Lung (tissue), 11 donors: ENCODE measurements at regions not wholly inside any gene's neighbourhood (a gene's known extent, or its start where the extent isn't known, plus 50 kb on each side); places are given as distances from the start of the nearest gene placed in this dataset.

Experiments
- ATAC-seq: fragments of 200-7000 bp; cut with Tn5 transposase; one replicate; pipeline ENCODE4 v1.9.1; 2020; ENCODE audit warnings: moderate number of reproducible peaks; ENCODE audit not compliant: insufficient read depth, low FRiP score
- DNase-seq, 3 donors: peaks; one replicate each; pipeline ENCODE4 v3.0.0-alpha.2; 2013 to 2017
- H3K27ac ChIP-seq, 2 donors: one replicate each; pipeline ENCODE4 v1.5.1; 2013; ENCODE audit warnings: mild to moderate bottlenecking in 2 of 2, moderate library complexity in 2 of 2, control low read depth in 1 of 2, inconsistent platforms in 1 of 2, low read depth in 1 of 2, low read length in 1 of 2
- H3K27me3 ChIP-seq, 3 donors: one replicate each; pipeline ENCODE4 v1.5.1; 2013; ENCODE audit warnings: low read length in 2 of 3; ENCODE audit not compliant: control insufficient read depth in 3 of 3, insufficient read depth in 3 of 3
- H3K36me3 ChIP-seq, 4 donors: one replicate each; pipeline ENCODE4 v1.5.1; 2013; ENCODE audit warnings: low read length in 4 of 4, mild to moderate bottlenecking in 1 of 4, moderate library complexity in 1 of 4; ENCODE audit not compliant: control insufficient read depth in 4 of 4, insufficient read depth in 4 of 4
- H3K4me1 ChIP-seq, 5 donors: one replicate each; pipeline ENCODE4 v1.5.1; 2013; ENCODE audit warnings: low read length in 5 of 5, mild to moderate bottlenecking in 2 of 5, moderate library complexity in 1 of 5; ENCODE audit not compliant: control insufficient read depth in 5 of 5, insufficient read depth in 5 of 5
- H3K4me3 ChIP-seq: one replicate; pipeline ENCODE4 v1.5.1; 2013; ENCODE audit warnings: mild to moderate bottlenecking, control low read depth, moderate library complexity
- H3K9ac ChIP-seq, 2 donors: one replicate each; pipeline ENCODE4 v1.5.1; 2013; ENCODE audit warnings: low read length in 2 of 2, control low read depth in 1 of 2; ENCODE audit not compliant: insufficient read depth in 1 of 2
- H3K9me3 ChIP-seq, 4 donors: one replicate each; pipeline ENCODE4 v1.5.1; 2013; ENCODE audit warnings: low read length in 3 of 4, mild to moderate bottlenecking in 1 of 4, moderate library complexity in 1 of 4; ENCODE audit not compliant: control insufficient read depth in 4 of 4, insufficient read depth in 3 of 4
- WGBS, 2 donors: extraction: QIAGEN DNeasy Blood & Tissue Kit; methylation state at CpG; one replicate each; pipeline ENCODE4 v1.1.7; 2013; 5-methylcytosine and 5-hydroxymethylcytosine counted together
- TF ChIP-seq, protein P1 (sequence below): IDR thresholded peaks from 2 replicates; pipeline ENCODE4 v1.5.1; 2012; ENCODE audit warnings: mild to moderate bottlenecking; ENCODE audit errors: control extremely low read depth, extremely low read depth
- donor health status: control.
- donor health status: control.
- donor health status: Bipolar disorder and iron deficiency.
- donor health status: healthy.
- donor health status: DM: yes; HTN: yes; CAD: no.

DNA sequence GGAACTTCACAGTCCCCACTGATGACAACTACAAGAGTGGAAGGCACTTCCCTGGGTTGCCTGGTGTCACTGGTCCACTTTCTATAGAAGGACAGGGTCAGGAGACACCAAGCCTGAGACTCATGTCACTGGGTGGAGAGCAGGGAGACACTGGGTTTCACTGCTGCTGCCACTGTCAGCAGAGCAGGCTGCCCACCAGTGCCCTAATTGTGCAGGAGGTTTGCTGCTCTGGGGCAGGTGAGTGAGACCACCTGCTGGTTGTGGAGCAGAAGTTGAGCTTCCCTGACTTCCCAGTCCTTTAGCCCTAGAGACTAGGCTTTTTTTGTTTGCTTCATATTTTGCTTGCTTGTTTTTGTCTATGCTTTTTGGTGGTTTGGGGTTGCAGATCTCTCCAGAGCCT, 528.4 kb upstream of the RGMA start:
- no peak overlapping the region for H3K4me3 ChIP-seq
- H3K27ac ChIP-seq, result no peak overlapping the region
- no peak for ATAC-seq
- no peaks in the 10 kb centered on the region for H3K36me3 ChIP-seq
- peaks cover 0 to 3% (median 0%) of the 10 kb centered on the region in 4 donors for H3K9me3 ChIP-seq
- H3K9ac ChIP-seq, result no peak overlapping the region
- no peaks in the 10 kb centered on the region for H3K27me3 ChIP-seq
- H3K4me1 ChIP-seq, result no peaks in the 10 kb centered on the region
- TF ChIP-seq, protein P1, sequence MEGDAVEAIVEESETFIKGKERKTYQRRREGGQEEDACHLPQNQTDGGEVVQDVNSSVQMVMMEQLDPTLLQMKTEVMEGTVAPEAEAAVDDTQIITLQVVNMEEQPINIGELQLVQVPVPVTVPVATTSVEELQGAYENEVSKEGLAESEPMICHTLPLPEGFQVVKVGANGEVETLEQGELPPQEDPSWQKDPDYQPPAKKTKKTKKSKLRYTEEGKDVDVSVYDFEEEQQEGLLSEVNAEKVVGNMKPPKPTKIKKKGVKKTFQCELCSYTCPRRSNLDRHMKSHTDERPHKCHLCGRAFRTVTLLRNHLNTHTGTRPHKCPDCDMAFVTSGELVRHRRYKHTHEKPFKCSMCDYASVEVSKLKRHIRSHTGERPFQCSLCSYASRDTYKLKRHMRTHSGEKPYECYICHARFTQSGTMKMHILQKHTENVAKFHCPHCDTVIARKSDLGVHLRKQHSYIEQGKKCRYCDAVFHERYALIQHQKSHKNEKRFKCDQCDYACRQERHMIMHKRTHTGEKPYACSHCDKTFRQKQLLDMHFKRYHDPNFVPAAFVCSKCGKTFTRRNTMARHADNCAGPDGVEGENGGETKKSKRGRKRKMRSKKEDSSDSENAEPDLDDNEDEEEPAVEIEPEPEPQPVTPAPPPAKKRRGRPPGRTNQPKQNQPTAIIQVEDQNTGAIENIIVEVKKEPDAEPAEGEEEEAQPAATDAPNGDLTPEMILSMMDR, result no peak
- no peak for DNase-seq

DNA sequence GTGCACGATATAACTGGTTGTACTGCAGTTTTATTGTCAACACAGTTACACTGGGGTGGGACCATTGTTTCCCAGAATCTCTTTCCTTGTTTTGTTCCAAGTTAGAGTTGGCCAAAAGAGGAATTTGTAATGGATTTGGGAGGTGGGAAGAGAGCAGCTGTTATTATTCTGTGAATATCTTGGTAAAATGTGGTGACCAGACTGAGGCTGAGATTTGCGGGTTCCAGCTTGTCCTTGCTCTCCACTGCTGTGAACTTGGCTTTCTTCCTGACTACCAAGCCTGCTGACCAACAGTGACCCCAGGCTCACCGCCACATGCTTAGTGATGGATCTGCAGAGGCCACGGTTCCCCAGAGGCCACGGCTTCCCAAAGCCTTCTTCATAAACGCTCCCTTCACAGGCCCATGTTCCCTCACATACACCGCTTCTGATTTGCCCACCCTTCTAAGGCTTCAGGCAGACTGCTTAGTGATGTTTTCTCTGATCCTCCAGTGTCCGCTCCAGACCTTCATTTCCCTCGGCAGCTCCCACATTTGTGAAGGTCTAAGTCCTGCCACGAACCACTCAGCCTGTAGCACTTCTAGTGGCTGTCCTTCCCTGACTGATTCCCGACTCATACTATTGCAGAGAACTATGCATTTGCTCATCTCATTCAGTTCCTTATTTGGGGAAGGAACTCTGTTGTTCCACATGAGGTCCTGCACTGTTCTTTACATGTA, 525.5 kb upstream of the RGMA start:
- Histone ChIP-seq H3K9ac (no peak overlapping the region), H3K4me3 (no peak overlapping the region), H3K9me3 (peaks cover 0 to 3% (median 0%) of the 10 kb centered on the region in 4 donors), H3K27me3 (no peaks in the 10 kb centered on the region), H3K27ac (no peak overlapping the region), H3K36me3 (no peaks in the 10 kb centered on the region), H3K4me1 (no peaks in the 10 kb centered on the region)
- TF ChIP-seq, protein P1, result no peak
- DNase-seq (no peak), ATAC-seq (no peak)
- 81 to 84% methylated on average over 11 of the region's 11 CpGs for WGBS, 2 donors

DNA sequence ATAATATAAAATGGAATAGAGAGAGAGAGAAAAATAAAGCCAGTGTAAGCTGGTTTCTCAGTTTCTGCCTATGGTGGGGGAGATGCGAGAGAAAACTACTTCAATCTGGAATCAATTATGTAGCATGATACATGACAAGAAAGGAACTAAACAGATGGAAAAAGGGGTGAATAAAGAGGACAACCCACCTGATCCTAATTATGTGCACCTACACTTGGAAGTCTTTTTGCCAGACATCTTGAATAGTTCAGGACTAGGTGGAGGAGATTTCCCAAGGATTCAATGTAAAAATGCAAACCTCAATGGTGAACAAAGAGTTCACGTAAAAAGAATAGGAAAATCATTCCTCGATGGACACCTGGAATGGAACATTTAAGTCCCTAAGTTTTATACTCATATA, 524.4 kb upstream of the RGMA start:
- 94 to 97% methylated on average over 3 of the region's 3 CpGs for WGBS, 2 donors
- ATAC-seq (no peak), DNase-seq (no peak)
- peaks cover 0 to 3% (median 0%) of the 10 kb centered on the region in 4 donors for H3K9me3 ChIP-seq
- TF ChIP-seq, protein P1, result no peak
- no peaks in the 10 kb centered on the region for H3K27me3 ChIP-seq
- no peak overlapping the region for H3K9ac ChIP-seq
- H3K36me3 ChIP-seq, result no peaks in the 10 kb centered on the region
- H3K4me3 ChIP-seq, result no peak overlapping the region
- peaks cover 0 to 7% (median 0%) of the 10 kb centered on the region in 5 donors for H3K4me1 ChIP-seq
- no peak overlapping the region for H3K27ac ChIP-seq

DNA sequence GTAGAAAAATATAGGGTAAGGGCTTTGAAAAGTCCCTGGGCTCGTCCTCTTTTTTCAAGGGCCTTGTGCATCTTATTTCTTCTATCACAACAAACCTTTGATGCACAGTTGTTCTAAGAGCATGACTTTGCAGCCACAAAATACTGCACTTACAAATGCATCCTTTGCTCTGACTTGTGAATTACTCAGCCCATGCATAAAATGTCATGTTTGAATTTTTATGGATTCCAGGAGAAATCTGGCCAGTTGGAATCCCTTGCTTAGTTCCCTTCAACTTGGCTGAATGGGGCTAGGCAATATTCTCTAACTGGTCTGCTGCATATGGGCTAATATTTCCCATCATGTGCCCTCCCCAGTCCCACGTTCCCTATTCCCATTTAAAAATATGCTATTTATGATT, 523.9 kb upstream of the RGMA start:
- Histone ChIP-seq H3K9me3 (peaks cover 0 to 3% (median 0%) of the 10 kb centered on the region in 4 donors), H3K27ac (no peak overlapping the region), H3K4me1 (peaks cover 0 to 7% (median 0%) of the 10 kb centered on the region in 5 donors), H3K9ac (no peak overlapping the region), H3K27me3 (no peaks in the 10 kb centered on the region), H3K36me3 (no peaks in the 10 kb centered on the region), H3K4me3 (no peak overlapping the region)
- TF ChIP-seq, protein P1, result no peak
- DNase-seq (no peak), ATAC-seq (no peak)
- WGBS, 2 donors, result 64 to 75% methylated on average over 2 of the region's 2 CpGs
